SHP77 (cell line): ENCODE measurements at regions not wholly inside any gene's neighbourhood (a gene's known extent, or its start where the extent isn't known, plus 50 kb on each side); places are given as distances from the start of the nearest gene placed in this dataset.
A peak's percentile ranks its signal among the peaks of the same experiment; 100 is the strongest.

Experiments
- DNase-seq, 2 experiments: peaks; one replicate each; lab custom pipeline; 2025; lab: John Stamatoyannopoulos, UW

GRCh38 chr14:36083317-36083716 is 93.2 kb downstream of the PTCSC3 start:
- no peak for DNase-seq

GRCh38 chr14:36078080-36078479 is 98.4 kb downstream of the PTCSC3 start:
- DNase-seq = no peak

- no peak for DNase-seq
Measured at GRCh38 chr14:36076197-36076596, 100.3 kb downstream of the PTCSC3 start.

GRCh38 chr14:36075203-36075602 is 101.3 kb downstream of the PTCSC3 start:
- no peak for DNase-seq

GRCh38 chr14:36070720-36071043 is 105.8 kb downstream of the PTCSC3 start:
- no peak for DNase-seq

GRCh38 chr14:36070031-36070719 is 106.3 kb downstream of the PTCSC3 start:
- peak; percentile 94 for DNase-seq

GRCh38 chr14:36069535-36069900 is 107.0 kb downstream of the PTCSC3 start:
- peak; percentile 65 to 66 for DNase-seq

GRCh38 chr14:36068777-36069534 is 107.6 kb downstream of the PTCSC3 start:
- no peak for DNase-seq

- DNase-seq = no peak
Measured at GRCh38 chr14:36067428-36068187, 108.9 kb downstream of the PTCSC3 start.

- no peak for DNase-seq
Measured at GRCh38 chr14:36066636-36067035, 109.9 kb downstream of the PTCSC3 start.

- no peak for DNase-seq
Measured at GRCh38 chr14:36065831-36066230, 110.7 kb downstream of the PTCSC3 start.

GRCh38 chr14:36059531-36059930 is 117.0 kb downstream of the PTCSC3 start:
- DNase-seq = no peak

GRCh38 chr14:36057452-36058116 is 118.9 kb downstream of the PTCSC3 start:
- no peak for DNase-seq

- DNase-seq = no peak
Measured at GRCh38 chr14:36056845-36057244, 119.7 kb downstream of the PTCSC3 start.

- DNase-seq = no peak
Measured at GRCh38 chr14:36055681-36056225, 120.8 kb downstream of the PTCSC3 start.

- no peak for DNase-seq
Measured at GRCh38 chr14:36055052-36055378, 121.5 kb downstream of the PTCSC3 start.

GRCh38 chr14:36054353-36055051 is 122.0 kb downstream of the PTCSC3 start:
- DNase-seq = no peak

- no peak for DNase-seq
Measured at GRCh38 chr14:36052681-36053080, 123.8 kb downstream of the PTCSC3 start.

GRCh38 chr14:36052063-36052462 is 124.5 kb downstream of the PTCSC3 start:
- DNase-seq = no peak

- no peak for DNase-seq
Measured at GRCh38 chr14:36048667-36049066, 127.9 kb downstream of the PTCSC3 start.

GRCh38 chr14:36047912-36048311 is 128.6 kb downstream of the PTCSC3 start:
- DNase-seq = no peak

- DNase-seq = no peak
Measured at GRCh38 chr14:36035675-36036074, 140.8 kb downstream of the PTCSC3 start.
